Type B pancreatic cell (in vitro differentiated cells): ENCODE measurements at regions not wholly inside any gene's neighbourhood (a gene's known extent, or its start where the extent isn't known, plus 50 kb on each side); places are given as distances from the start of the nearest gene placed in this dataset.

Source experiments
- DNase-seq: peaks from one replicate; pipeline ENCODE4 v3.0.0; 2021; ENCODE audit warnings: mixed read lengths; ENCODE audit not compliant: unreplicated experiment; ENCODE audit errors: extremely low spot score
- H3K27ac Mint-ChIP-seq: 2 replicates; pipeline ENCODE4 v1.8.0; 2021; ENCODE audit warnings: mild to moderate bottlenecking, mixed read lengths
- H3K27me3 Mint-ChIP-seq: 2 replicates; pipeline ENCODE4 v1.8.0; 2021; ENCODE audit warnings: mixed read lengths
- H3K36me3 Mint-ChIP-seq: 2 replicates; pipeline ENCODE4 v1.8.0; 2021; ENCODE audit warnings: mixed read lengths
- H3K4me1 Mint-ChIP-seq: one replicate; pipeline ENCODE4 v1.8.0; 2021; ENCODE audit warnings: mixed read lengths; ENCODE audit not compliant: unreplicated experiment
- H3K4me3 Mint-ChIP-seq: 2 replicates; pipeline ENCODE4 v1.8.0; 2021; ENCODE audit warnings: mild to moderate bottlenecking, mixed read lengths
- H3K9me3 Mint-ChIP-seq: 2 replicates; pipeline ENCODE4 v1.8.0; 2021; ENCODE audit warnings: mixed read lengths
- TF ChIP-seq, protein P1 (sequence below): fragments of 200-600 bp; sonication (generic); conservative IDR thresholded peaks from 2 replicates; pipeline ENCODE4 v1.5.0; 2021; ENCODE audit warnings: antibody characterized with exemption, mild to moderate bottlenecking

DNA sequence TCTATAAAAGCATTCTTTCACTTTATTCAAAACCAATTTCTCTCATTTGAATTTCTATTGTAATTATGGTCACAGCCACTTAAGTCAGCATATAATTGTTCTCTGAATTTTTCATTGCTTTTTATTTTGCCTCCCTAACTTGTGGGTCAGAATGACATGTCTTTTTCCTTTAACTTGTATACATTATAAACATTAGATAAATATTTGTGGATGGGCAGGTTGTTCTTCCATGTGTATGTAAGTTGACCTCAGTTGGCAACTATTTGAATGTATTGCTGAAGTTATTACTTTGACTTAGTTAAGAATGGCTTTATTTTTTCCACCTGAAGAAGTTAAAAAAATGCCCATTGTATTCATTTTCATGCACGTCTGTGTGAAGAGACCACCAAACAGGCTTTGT is 83.0 kb upstream of the MAP3K7 start:
- Mint-ChIP-seq H3K27ac (no peak overlapping the region), H3K9me3 (no peaks in the 10 kb centered on the region), H3K27me3 (peaks cover 36% of the 10 kb centered on the region), H3K4me3 (no peak overlapping the region), H3K36me3 (no peaks in the 10 kb centered on the region), H3K4me1 (no peaks in the 10 kb centered on the region)
- DNase-seq, result no peak
- TF ChIP-seq, protein P1, sequence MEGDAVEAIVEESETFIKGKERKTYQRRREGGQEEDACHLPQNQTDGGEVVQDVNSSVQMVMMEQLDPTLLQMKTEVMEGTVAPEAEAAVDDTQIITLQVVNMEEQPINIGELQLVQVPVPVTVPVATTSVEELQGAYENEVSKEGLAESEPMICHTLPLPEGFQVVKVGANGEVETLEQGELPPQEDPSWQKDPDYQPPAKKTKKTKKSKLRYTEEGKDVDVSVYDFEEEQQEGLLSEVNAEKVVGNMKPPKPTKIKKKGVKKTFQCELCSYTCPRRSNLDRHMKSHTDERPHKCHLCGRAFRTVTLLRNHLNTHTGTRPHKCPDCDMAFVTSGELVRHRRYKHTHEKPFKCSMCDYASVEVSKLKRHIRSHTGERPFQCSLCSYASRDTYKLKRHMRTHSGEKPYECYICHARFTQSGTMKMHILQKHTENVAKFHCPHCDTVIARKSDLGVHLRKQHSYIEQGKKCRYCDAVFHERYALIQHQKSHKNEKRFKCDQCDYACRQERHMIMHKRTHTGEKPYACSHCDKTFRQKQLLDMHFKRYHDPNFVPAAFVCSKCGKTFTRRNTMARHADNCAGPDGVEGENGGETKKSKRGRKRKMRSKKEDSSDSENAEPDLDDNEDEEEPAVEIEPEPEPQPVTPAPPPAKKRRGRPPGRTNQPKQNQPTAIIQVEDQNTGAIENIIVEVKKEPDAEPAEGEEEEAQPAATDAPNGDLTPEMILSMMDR, result no peak

DNA sequence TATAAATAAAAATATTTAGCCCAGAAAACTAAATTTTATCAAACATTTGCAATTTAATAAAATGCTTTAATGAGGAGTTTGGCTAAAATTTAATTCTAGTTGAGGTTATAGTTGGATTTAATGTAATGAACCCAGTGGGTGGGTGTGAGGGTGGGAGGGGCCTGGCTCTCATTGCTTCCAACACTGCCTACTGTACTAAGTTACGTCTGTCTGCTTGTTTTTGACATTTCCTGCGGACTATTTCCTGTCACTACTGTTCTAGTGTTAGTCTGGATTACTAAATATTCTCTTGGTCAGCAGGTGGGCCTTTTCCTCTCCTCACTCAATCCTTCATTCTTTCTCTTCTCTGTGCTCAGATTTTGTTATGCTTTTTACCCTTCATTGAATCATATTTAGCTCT is 82.5 kb upstream of the MAP3K7 start:
- TF ChIP-seq, protein P1, result no peak
- Mint-ChIP-seq H3K4me3 (no peak overlapping the region), H3K36me3 (no peaks in the 10 kb centered on the region), H3K9me3 (no peaks in the 10 kb centered on the region), H3K27me3 (peaks cover 32% of the 10 kb centered on the region), H3K4me1 (no peaks in the 10 kb centered on the region), H3K27ac (no peak overlapping the region)
- no peak for DNase-seq

DNA sequence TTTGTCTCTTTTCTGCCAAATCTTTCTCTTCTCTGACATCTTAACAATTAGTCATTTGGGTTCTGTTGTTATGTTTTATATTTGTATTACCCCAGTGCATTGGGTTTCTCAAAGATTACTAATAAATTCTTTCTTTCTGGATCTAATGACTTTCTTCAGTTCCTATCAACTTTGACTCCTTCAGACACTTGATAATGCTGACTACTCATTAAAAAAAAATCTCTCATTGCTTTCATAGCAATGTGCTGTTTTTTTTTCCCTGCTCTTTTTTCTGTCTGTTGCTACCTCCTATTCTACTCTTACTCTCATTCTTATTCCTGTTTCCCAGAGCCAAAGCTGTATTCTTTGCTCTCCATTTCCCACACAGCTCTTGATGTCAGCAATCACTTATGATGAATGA is 81.3 kb upstream of the MAP3K7 start:
- Mint-ChIP-seq H3K9me3 (no peaks in the 10 kb centered on the region), H3K4me1 (no peaks in the 10 kb centered on the region), H3K27ac (no peak overlapping the region), H3K27me3 (peaks cover 21% of the 10 kb centered on the region), H3K36me3 (no peaks in the 10 kb centered on the region), H3K4me3 (no peak overlapping the region)
- no peak for DNase-seq
- TF ChIP-seq, protein P1, result no peak

DNA sequence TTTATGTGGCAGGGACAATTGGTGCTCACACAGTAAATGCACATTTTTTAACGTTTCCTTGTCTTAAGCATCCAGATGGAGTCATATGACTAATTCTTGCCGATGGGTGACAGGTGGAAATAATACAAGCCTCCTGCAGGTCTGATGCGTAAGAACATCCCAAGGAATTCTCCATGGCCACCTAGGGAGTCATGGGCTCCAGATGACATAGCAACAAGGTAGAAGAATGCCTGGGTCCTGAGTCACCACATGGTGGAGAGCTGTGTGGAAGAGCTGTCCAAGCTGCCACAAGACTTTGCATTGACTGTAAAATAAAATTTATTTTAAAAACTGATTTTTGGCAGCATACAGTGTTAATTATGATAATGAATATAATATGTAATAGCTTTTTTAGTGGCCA is 77.0 kb upstream of the MAP3K7 start:
- TF ChIP-seq, protein P1, result no peak
- peaks cover 3% of the 10 kb centered on the region for H3K9me3 Mint-ChIP-seq
- no peak overlapping the region for H3K27ac Mint-ChIP-seq
- H3K27me3 Mint-ChIP-seq, result peaks cover 20% of the 10 kb centered on the region
- no peaks in the 10 kb centered on the region for H3K36me3 Mint-ChIP-seq
- H3K4me3 Mint-ChIP-seq, result no peak overlapping the region
- no peaks in the 10 kb centered on the region for H3K4me1 Mint-ChIP-seq
- no peak for DNase-seq

DNA sequence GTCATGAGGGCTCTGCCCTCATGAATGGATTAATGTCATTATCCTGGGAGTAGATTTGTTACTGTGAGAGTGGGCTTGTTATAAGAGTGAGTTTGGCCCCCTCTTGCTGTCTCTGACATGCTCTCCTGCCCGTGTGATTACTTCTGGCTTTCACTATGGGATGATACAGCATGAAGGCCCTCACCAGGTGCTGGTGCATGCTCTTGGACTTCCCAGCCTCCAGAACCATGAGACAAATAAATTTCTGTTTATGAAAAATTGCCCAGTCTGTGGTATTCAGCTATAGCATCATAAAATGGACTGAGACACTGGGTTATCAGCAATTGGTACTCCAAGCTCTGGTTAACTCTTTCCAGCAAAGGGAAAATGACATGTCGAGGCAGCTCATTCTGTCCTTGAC is 76.2 kb upstream of the MAP3K7 start:
- TF ChIP-seq, protein P1, result no peak
- no peak overlapping the region for H3K27ac Mint-ChIP-seq
- H3K4me3 Mint-ChIP-seq, result no peak overlapping the region
- H3K27me3 Mint-ChIP-seq, result peaks cover 28% of the 10 kb centered on the region
- peaks cover 3% of the 10 kb centered on the region for H3K9me3 Mint-ChIP-seq
- no peak for DNase-seq
- H3K36me3 Mint-ChIP-seq, result no peaks in the 10 kb centered on the region
- no peaks in the 10 kb centered on the region for H3K4me1 Mint-ChIP-seq

DNA sequence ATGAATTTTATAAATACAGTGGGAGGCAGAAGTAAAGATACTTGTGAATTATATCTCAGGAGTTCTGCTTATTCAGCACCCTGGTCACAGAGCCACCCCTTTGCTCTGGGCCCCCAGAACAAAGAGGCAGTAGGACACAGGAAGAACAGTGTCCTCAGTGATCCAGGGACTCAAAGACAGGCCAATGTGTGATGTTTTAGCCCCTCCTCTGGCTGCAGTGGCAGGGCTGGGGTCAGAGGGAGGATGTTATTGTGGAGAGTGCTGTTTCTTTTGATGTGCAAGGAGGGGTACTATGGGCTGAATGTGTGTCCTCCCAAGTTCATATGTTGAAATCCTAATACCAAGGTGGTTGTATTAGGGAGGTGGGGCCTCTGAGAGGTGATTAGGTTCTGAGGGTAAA is 74.1 kb upstream of the MAP3K7 start:
- Mint-ChIP-seq H3K36me3 (no peaks in the 10 kb centered on the region), H3K27me3 (peaks cover 41% of the 10 kb centered on the region), H3K4me3 (no peak overlapping the region), H3K4me1 (no peaks in the 10 kb centered on the region), H3K27ac (no peak overlapping the region), H3K9me3 (peaks cover 3% of the 10 kb centered on the region)
- TF ChIP-seq, protein P1, result no peak
- no peak for DNase-seq
